A549 (cell line): ENCODE measurements at regions not wholly inside any gene's neighbourhood (a gene's known extent, or its start where the extent isn't known, plus 50 kb on each side); places are given as distances from the start of the nearest gene placed in this dataset.

ENCODE experiments used
- CEBPB ChIP-seq, 2 experiments: fragments of >200 bp in 1 of 2; sonication (Bioruptor Twin) in 1 of 2; formaldehyde crosslinking in 1 of 2; IDR thresholded peaks; 2 replicates each; pipeline ENCODE4 v1.6.1; 2012 to 2016
- CTCF ChIP-seq: fragments of >200 bp; sonication (Bioruptor Twin); formaldehyde crosslinking; IDR thresholded peaks from 3 replicates; pipeline ENCODE4 v1.5.1; 2016
- EHMT2 ChIP-seq: fragments of 200-600 bp; sonication (generic); IDR thresholded peaks from 2 replicates; pipeline ENCODE4 v1.6.1; 2016; ENCODE audit warnings: antibody characterized with exemption, low read depth, mild to moderate bottlenecking, moderate library complexity
- HES2 ChIP-seq: fragments of >200 bp; sonication (Bioruptor Twin); formaldehyde crosslinking; IDR thresholded peaks from 2 replicates; pipeline ENCODE4 v1.6.1; 2016
- HMGXB4 ChIP-seq: fragments of 250-450 bp; sonication (Bioruptor Pico); IDR thresholded peaks from 2 replicates; pipeline ENCODE4 v1.5.0; 2021; ENCODE audit warnings: mild to moderate bottlenecking, moderate library complexity, borderline replicate concordance
- MYC ChIP-seq: IDR thresholded peaks from 2 replicates; pipeline ENCODE4 v1.6.1; 2012; ENCODE audit warnings: mild to moderate bottlenecking, inconsistent platforms, low read length, improper control_type of control experiment, borderline replicate concordance
- NFE2L2 ChIP-seq: fragments of 150-350 bp; conservative IDR thresholded peaks from 2 replicates; pipeline ENCODE4 v1.6.1; 2014; ENCODE audit warnings: low read length
- POLR2AphosphoS2 ChIP-seq: conservative IDR thresholded peaks from 2 replicates; pipeline ENCODE4 v1.6.1; 2012; ENCODE audit warnings: low read length, improper control_type of control experiment, inconsistent platforms
- RFX5 ChIP-seq: fragments of 450-650 bp; IDR thresholded peaks from 2 replicates; pipeline ENCODE4 v1.7.1; 2014; ENCODE audit warnings: antibody characterized with exemption, mild to moderate bottlenecking, moderate library complexity
- SREBF2 ChIP-seq: fragments of 450-650 bp; IDR thresholded peaks from 2 replicates; pipeline ENCODE4 v1.6.1; 2014; ENCODE audit warnings: mild to moderate bottlenecking, moderate library complexity
- ZFP36 ChIP-seq: fragments of 450-650 bp; IDR thresholded peaks from 2 replicates; pipeline ENCODE4 v1.6.1; 2014; ENCODE audit warnings: borderline replicate concordance; ENCODE audit not compliant: partially characterized antibody

GRCh38 chr7:109930049-109930448 is 1160.9 kb upstream of the LRRN3 start:
- no peak for TF ChIP-seq CTCF
- TF ChIP-seq HMGXB4 (CRISPR knock-in tag) = no peak
- TF ChIP-seq NFE2L2 = no peak
- TF ChIP-seq MYC = no peak
- TF ChIP-seq POLR2AphosphoS2 = no peak
- TF ChIP-seq SREBF2 = no peak
- TF ChIP-seq CEBPB (IDR thresholded peaks at IDR 0.05) = no peak
- no peak for TF ChIP-seq RFX5
- no peak for TF ChIP-seq ZFP36
- no peak for TF ChIP-seq HES2
- TF ChIP-seq EHMT2 = no peak
